Suprapubic skin (tissue), 4 donors: ENCODE measurements at regions not wholly inside any gene's neighbourhood (a gene's known extent, or its start where the extent isn't known, plus 50 kb on each side); places are given as distances from the start of the nearest gene placed in this dataset.

Source experiments
- DNase-seq, 2 donors: peaks; one replicate each; pipeline ENCODE4 v3.0.0-alpha.2; 2019; ENCODE audit warnings: low spot score in 2 of 2
- H3K27ac ChIP-seq: fragments of 200-600 bp; sonication (generic); one replicate; pipeline ENCODE4 v1.5.1; 2019
- H3K27me3 ChIP-seq: fragments of 200-600 bp; sonication (generic); one replicate; pipeline ENCODE4 v1.5.1; 2019
- H3K36me3 ChIP-seq: fragments of 200-600 bp; sonication (generic); one replicate; pipeline ENCODE4 v1.5.1; 2019
- H3K4me1 ChIP-seq: fragments of 200-600 bp; sonication (generic); one replicate; pipeline ENCODE4 v1.5.1; 2019
- H3K4me3 ChIP-seq: fragments of 200-600 bp; sonication (generic); one replicate; pipeline ENCODE4 v1.5.1; 2019; ENCODE audit warnings: mild to moderate bottlenecking
- H3K9me3 ChIP-seq: fragments of 200-600 bp; sonication (generic); one replicate; pipeline ENCODE4 v1.5.1; 2019
- CTCF ChIP-seq, 2 donors: fragments of 200-600 bp in 1 of 2; fragments of 450-650 bp in 1 of 2; sonication (generic) in 1 of 2; IDR thresholded peaks; one replicate each; pipeline ENCODE4 v1.5.1; 2016 to 2019; ENCODE audit warnings: antibody characterized with exemption in 2 of 2, mild to moderate bottlenecking in 1 of 2, moderate library complexity in 1 of 2
- EP300 ChIP-seq: sonication (generic); formaldehyde crosslinking; IDR thresholded peaks from one replicate; pipeline ENCODE4 v1.6.1; 2017; ENCODE audit warnings: antibody characterized with exemption
- POLR2A ChIP-seq, 2 donors: fragments of 450-650 bp; IDR thresholded peaks; one replicate each; pipeline ENCODE4 v1.6.1; 2017; ENCODE audit warnings: antibody characterized with exemption in 2 of 2, mild to moderate bottlenecking in 2 of 2, moderate library complexity in 2 of 2
- POLR2AphosphoS5 ChIP-seq, 3 donors: sonication (generic); formaldehyde crosslinking; IDR thresholded peaks; one replicate each; pipeline ENCODE4 v1.6.1; 2017; ENCODE audit warnings: antibody characterized with exemption in 3 of 3
- WGBS: methylation state at CpG from one replicate; pipeline ENCODE4 v1.1.5; 2018; 5-methylcytosine and 5-hydroxymethylcytosine counted together

DNA sequence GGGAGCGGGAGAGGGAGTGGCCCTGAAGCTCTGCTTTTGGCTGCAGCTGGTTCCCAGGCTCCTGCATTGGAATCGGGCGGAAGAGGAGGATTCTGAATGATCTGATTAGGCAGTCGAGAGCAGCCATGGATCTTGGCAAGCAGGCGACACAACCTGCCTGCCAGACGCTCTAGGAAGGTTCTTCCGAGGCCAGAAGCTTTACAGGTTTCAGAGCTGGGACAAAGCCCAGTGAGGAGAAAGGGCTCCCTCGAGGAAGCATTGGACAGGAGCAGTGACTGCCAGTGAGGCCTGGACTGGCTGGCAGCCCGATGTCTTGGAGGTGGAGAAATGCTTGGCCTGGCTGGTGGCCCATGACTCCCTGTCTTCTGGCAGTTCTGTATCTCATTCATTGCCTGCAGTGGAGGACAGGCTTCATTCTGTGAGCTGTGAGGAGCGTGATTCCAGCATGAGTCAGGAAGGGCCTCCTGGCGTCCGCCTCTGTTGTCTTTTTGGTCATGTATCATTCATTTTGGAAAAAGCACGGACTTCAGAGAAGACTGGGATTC lies 132.7 kb upstream of the IPO9 start:
- no peak overlapping the region for H3K4me3 ChIP-seq
- H3K9me3 ChIP-seq: no peaks in the 10 kb centered on the region
- peak in 1 of 3 donors; percentile 59 for TF ChIP-seq POLR2AphosphoS5 (IDR thresholded peaks at IDR 0.05)
- TF ChIP-seq POLR2A (IDR thresholded peaks at IDR 0.05): no peak
- TF ChIP-seq EP300: no peak
- peak overlapping the region; percentile 7 for H3K27ac ChIP-seq
- no peaks in the 10 kb centered on the region for H3K27me3 ChIP-seq
- peak; percentile 89 to 91 for DNase-seq
- no peaks in the 10 kb centered on the region for H3K36me3 ChIP-seq
- H3K4me1 ChIP-seq: peaks cover 20% of the 10 kb centered on the region
- WGBS: 6% methylated on average over 12 of the region's 13 CpGs

DNA sequence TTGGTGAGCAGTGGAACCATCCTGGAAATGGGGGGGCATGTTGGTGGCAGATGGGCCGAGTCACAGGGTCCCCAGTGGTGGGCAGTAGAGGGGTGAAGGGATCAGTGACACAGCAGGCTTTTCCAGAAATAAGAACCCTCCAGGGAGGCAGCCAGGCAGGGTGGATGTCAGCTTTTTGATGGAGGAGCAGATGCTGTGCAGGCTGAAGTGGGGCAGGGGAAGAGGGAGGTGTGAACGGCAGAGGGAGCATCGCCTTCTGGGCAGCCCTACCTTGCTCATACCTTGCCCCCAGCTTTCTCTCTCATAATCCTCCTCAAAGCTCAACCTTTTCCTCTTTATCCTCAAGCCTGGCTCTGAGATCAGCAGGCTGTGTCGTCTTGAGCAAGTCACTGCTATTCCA lies 131.8 kb upstream of the IPO9 start:
- Histone ChIP-seq H3K27me3 (no peaks in the 10 kb centered on the region), H3K4me3 (no peak overlapping the region), H3K9me3 (no peaks in the 10 kb centered on the region), H3K27ac (no peak overlapping the region), H3K36me3 (no peaks in the 10 kb centered on the region), H3K4me1 (peaks cover 20% of the 10 kb centered on the region)
- DNase-seq: no peak
- WGBS: 84% methylated on average over 4 of the region's 4 CpGs
- no peak for TF ChIP-seq POLR2AphosphoS5 (IDR thresholded peaks at IDR 0.05)
- TF ChIP-seq EP300: no peak
- TF ChIP-seq CTCF (IDR thresholded peaks at IDR 0.05): no peak
- TF ChIP-seq POLR2A (IDR thresholded peaks at IDR 0.05): no peak

GRCh38 chr1:201701831-201702230 lies 127.1 kb upstream of the IPO9 start:
- Histone ChIP-seq H3K27me3 (no peaks in the 10 kb centered on the region), H3K4me1 (peaks cover 22% of the 10 kb centered on the region), H3K27ac (no peak overlapping the region), H3K4me3 (no peak overlapping the region), H3K9me3 (no peaks in the 10 kb centered on the region), H3K36me3 (no peaks in the 10 kb centered on the region)
- 98% methylated on average over 2 of the region's 2 CpGs for WGBS
- TF ChIP-seq POLR2AphosphoS5 (IDR thresholded peaks at IDR 0.05) (no peak), POLR2A (IDR thresholded peaks at IDR 0.05) (no peak), EP300 (no peak), CTCF (IDR thresholded peaks at IDR 0.05) (no peak)
- no peak for DNase-seq

- H3K4me3 ChIP-seq: no peak overlapping the region
- no peaks in the 10 kb centered on the region for H3K9me3 ChIP-seq
- TF ChIP-seq POLR2A (IDR thresholded peaks at IDR 0.05): no peak
- no peak for TF ChIP-seq POLR2AphosphoS5 (IDR thresholded peaks at IDR 0.05)
- TF ChIP-seq EP300: no peak
- TF ChIP-seq CTCF (IDR thresholded peaks at IDR 0.05): no peak
- no peaks in the 10 kb centered on the region for H3K27me3 ChIP-seq
- H3K27ac ChIP-seq: peak overlapping the region; percentile 28
- peaks cover 19% of the 10 kb centered on the region for H3K4me1 ChIP-seq
- DNase-seq: no peak
- H3K36me3 ChIP-seq: no peaks in the 10 kb centered on the region
- WGBS: 40% methylated on average over 1 of the region's 2 CpGs
These were observed 126.0 kb upstream of the IPO9 start for GRCh38 chr1:201702936-201703335.

DNA sequence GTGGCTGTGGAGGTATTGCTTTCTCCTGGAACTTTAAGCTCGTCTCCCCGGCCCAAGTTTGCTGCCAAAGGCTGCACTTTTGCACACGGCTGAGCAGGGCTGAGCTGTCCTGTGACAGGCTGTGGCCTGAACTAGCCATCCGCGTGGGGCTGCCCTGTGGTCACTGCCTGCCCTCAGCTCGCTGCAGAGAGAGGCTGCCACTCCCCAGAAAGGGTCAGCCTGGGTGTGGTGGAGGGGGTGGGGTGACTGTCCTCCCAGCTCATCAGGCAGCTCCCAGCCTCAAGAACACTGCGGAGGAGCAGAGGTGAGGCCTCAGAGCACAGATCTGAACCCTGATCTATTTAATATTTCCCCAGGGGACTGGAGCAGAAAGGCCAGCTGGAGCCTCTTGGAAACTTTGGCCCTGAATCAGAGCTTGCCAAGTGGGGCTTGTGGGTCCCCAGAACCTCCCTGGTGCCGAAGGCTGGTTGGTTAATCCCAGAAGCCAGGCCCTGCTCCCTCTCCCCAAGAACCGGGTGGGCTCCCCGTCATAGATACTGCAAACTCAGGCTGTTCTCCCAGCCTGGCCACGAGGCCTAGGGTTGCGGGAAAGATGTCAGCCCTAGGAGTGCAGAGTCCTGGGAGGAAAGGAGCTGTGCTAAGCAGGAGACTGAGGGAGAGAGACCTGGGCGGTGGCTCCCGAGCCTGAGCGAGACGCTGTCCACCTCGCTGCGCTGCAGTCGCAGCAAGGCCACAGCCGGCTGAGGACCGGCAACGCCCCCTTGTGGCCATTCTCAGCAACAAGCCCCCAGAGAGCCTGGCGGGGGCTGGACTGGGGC lies 125.1 kb upstream of the IPO9 start:
- WGBS: 47% methylated on average over 9 of the region's 23 CpGs
- H3K36me3 ChIP-seq: no peaks in the 10 kb centered on the region
- H3K9me3 ChIP-seq: no peaks in the 10 kb centered on the region
- peak overlapping the region; percentile 28 for H3K27ac ChIP-seq
- TF ChIP-seq CTCF (IDR thresholded peaks at IDR 0.05) (peak; percentile 94 to 95), EP300 (no peak), POLR2AphosphoS5 (IDR thresholded peaks at IDR 0.05) (peak in 1 of 3 donors; percentile 65)
- H3K4me3 ChIP-seq: no peak overlapping the region
- peak; percentile 88 to 90 for DNase-seq
- peaks cover 19% of the 10 kb centered on the region for H3K4me1 ChIP-seq
- no peaks in the 10 kb centered on the region for H3K27me3 ChIP-seq
